ENCODE measurements at regions not wholly inside any gene's neighbourhood (a gene's known extent, or its start where the extent isn't known, plus 50 kb on each side); places are given as distances from the start of the nearest gene placed in this dataset.
"Not testable (repeated sequence)": the region's sequence is repeated elsewhere in the genome, so short reads cannot be mapped to it uniquely, and the experiment has no call there.

DNA sequence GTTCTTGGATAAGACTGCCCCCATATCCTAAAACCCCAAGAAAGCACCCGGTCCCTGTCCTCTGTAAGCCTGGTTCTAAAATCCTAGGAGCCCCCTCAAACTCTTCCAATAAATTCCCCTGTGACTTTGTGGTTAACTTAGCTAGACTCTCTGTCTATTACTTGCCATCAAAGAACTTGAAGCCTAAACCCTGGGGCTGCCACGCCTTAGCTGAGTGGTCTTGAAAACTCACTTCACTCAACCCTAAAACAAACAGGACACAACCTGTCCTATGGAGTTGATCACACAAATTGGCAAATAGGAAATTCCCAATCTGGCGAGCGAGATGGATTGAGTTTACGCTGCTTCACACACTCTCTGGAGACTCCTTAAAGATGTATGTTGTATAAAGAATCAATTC is 191.4 kb upstream of the SVIL start:
- DNase-seq (ENCODE audit: low spot score) = no peak

DNA sequence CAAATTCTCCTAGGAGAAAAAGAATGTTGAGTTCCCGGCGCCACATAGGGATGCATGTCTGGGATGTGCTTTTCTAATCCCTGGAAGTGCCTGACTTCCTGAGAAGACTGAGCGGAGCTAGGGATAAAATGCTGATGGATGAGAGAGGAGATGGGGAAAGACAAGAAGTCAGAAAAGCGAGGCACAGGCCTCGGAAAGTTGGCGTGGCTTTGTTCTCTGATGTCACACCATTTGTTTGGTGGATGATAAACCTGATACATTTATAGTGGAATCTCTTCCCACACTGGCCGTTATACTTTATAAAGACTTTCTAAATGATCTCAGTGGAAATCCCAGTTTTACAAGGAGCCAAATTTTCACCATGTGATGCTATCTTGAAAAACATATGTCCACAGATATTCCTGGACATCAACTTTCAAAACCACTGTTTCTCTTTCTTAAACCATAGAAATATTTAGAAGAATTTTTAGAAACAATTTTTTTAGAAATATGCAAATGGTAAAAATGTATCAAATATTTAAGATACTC is 188.8 kb upstream of the SVIL start:
- no peak for DNase-seq (ENCODE audit: low spot score)

DNA sequence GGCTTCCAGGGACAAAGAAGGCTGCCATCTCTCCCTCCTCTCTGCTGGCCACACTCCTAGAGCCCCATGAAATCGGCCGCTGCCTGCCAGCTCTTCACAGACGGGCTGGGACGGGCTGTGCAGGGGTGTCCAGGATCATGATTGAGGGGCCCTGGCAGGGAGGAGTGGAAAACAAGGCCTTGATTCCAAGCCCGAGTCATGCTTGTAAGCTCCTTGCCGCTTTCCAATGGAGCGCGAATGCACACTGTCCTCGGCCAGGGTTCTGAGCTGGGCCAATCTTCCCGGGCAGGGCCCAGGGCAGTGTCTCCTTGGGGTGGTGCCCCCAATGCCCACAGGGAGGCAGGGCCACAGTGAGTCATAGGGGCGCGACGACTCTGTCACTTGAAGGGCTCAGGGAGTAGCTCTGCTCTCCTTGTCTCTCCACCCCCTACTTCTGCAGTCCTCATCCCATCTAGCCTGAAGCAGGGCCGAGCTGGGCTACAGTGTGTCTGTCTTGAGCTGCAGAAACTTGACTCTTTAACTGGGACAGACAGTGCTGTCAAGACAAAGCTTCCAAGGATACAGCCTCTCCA is 186.2 kb upstream of the SVIL start:
- no peak for DNase-seq (ENCODE audit: low spot score)

DNA sequence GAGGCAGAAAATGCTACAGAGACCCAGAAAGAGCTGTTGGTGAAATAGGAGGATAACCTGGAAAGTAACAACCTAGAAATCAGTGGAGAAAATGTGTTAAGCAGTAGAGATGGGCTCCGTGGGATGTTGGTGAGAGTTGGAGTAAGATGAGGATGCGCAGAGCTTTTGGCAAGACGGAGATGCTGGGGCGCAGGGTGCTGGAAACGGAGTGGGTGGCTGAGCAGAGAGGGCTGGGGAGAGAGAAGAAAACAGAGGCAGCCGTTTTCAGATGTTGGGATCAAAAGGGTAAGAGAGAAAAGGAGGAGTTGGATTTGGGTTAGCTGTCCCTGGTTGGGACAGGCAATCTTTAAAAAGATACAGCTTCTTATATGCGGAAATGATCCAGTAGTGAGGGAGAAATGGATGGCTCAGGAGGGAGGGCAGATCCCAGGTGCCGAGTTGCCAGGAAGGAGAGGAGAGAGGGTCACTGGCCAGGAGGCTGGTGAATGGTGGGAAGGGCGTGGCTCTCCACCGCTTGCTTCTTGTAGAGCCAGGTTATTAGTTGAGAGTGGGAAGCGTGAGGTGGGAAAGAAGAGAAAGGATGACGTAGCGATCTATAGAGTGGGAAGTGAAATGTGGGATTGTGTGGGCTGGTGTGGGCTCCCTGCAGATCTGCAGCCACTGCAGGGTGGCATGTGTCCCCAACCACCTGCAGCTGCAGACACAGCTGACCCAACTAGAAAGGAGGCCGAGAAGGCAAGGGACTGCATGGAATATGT is 182.2 kb upstream of the SVIL start:
- DNase-seq (ENCODE audit: low spot score) = no peak

DNA sequence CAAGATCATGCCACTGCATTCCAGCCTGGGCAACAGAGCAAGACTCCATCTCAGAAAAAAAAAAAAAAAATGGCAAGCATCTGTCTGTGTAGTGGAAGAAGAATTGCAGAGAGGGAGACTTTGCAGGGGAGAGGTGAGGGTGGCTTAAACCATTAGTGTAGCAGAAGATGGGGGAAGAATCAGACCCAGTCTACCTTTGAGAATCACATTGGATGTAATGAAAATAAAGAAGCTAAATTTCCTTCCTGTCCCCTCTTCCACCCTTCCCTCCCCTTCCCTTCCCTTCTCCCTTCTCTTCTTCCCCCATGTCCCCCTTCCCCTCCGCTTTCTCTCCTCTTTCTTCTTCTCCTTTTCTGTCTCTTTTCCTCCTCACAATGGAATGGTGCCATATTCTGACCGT is 180.8 kb upstream of the SVIL start:
- no peak for DNase-seq (ENCODE audit: low spot score)

DNA sequence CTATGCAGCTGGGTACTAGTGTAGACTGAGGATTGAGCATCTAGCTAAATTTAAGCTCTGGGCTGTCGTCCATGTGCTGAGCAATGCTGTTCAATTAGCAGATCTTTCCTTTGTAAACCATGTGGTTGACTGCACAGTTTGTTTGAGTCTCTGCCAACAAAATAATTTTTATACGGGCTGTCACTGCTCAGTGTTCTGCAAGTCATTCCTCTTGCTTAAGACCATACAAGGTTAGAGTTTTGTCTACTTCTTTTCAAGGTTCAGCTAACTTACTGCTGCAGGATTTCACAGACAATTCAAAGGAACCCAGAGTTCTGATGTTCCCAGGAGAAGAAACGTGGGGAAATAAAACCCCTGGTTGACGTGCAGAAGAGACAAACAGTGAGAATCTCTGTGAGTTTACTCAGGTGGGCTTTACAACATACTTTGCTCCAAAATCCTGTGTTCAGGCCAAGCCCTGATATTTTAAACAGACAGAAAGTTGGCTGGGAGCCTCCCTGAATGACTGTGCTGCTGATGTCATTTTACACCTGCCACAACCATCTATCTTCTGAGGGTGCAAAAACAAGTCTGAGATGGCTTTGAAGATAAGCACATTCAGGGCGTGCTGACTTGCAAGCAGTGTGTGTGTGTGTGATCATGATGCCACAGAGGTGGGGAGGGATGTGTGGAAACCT is 177.1 kb upstream of the SVIL start:
- peak; percentile 23 for DNase-seq (ENCODE audit: low spot score)

DNA sequence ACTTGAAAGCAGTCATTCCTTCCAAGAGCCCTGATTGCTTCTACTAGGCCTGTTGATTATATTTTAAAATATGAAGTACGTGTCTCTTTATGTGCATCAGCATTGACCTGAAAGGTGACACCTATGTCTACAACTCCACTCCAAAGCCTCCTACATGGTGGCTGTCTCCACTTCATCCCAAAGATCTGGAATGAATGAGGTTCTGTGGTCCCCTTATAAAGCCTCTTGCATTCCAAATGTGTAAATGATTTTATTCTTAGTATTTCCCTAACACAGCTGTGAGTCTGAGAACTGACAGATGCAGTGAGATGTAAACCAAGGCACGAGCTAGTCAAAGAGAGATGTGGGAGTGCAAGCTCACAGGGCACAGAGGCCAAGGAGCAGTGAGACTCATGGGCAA is 176.0 kb upstream of the SVIL start:
- no peak for DNase-seq (ENCODE audit: low spot score)

DNA sequence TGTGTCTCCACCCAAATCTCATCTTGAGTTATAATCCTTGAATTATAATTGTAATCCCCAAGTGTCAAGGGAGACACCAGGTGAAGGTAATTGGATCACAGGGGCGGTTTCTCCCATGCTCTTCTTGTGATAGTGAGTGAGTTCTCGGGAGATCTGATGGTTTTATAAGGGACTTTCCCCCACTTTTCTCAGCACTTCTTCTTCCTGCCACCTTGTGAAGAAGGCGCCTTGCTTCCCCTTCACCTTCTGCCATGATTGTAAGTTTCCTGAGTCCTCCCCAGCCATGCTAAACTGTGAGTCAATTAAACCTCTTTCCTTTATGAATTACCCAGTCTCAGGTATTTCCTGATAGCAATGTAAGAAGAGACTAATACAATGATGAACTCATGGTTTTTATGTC is 175.5 kb upstream of the SVIL start:
- not testable (repeated sequence) for DNase-seq (ENCODE audit: low spot score)

DNA sequence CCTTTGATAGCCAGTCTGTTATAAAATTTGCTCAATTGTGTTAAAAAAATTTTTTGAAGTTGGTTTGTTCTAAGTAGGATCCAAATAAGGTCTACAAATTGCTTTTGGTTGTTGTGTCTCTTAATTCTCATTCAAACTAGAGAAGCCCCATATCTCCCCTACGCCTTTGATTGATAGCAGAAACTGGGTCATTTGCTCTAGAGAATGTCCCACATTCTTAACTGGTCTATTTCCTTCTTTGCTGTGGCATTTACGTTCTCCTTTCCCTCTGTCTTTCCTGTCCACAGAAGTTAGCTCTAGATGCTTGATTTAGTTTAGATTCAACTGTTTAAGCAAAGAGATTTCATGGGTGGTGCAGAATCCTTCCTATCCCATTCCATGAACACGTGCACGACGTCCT is 174.6 kb upstream of the SVIL start:
- DNase-seq (ENCODE audit: low spot score) = no peak

DNA sequence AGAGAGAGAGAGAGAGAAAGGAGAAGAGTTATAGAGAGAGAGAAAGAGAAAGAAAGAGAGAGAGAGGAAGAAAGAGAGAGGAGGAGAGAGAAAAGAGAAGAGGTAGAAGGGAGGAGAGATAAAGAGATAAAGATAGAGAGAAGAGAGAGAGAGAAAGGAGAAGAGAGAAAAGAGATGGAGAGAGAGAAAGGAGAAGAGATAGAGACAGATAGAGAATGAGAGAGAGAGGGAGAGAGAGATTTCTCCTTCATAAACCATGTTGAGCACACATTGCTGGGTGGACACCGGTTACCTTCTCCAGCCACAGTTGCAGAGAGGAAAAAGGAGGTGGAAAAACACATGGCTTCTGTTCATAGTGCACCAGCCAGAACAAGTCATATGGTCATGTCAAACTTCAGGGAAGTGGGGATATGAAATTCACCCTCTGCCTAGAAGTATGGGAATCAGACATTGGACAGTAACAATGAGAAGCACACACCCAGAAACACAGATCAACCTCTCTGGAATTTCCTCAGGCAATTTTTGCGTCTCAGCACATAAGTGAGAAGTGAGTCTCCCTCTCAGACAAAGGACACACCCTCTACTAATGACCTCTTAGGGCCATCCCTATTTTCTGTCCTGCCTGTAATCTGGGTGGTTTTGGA is 172.5 kb upstream of the SVIL start:
- no peak for DNase-seq (ENCODE audit: low spot score)

DNA sequence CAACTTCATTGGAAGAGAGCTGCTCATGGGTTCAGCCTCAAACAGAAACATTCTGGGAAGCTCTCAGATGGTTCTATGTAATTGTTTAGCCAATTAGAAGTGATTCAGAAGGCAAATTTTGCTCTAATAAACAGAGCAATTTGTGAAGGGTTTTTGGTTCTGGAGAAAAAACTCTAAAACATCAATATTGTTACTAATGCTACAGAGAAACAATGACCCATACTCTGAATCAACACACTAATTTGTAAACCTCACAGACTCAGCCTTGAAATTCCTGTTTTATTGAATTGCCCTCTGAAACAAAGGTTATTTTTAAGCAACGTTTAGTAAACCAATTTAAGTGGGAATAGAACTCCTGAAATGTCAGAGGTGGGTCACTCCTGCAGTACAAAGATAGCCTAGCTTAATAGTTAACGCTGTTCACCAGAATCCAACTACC is 171.6 kb upstream of the SVIL start:
- DNase-seq (ENCODE audit: low spot score) = no peak

DNA sequence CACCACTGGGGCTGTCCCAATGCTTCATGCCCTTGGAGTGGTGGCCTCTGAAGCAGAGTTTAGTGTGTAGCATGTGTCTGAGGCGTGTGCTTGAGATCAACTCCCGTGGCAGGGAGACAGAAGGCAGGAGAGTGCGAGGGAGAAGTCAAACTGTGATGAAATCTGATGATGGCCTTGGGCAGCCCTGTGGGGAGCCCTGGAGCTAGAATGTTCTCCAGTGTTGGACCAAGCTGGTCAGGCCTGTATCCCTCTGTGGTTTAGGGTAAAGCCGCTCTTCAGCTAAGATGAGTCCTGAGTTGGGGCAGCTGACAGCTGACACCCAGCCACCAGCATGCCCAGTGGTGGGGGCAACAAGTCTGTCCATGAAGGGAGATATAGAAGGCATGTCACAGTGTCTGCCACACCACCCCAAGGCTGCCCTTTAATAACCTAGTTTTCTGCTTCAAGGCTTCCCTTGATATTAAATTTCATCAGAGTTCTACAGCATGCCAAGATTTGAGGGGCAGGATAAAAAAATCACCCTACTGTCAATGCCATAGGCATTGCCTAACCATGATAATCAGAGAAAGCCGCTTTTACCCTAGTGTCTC is 170.5 kb upstream of the SVIL start:
- no peak for DNase-seq (ENCODE audit: low spot score)

DNA sequence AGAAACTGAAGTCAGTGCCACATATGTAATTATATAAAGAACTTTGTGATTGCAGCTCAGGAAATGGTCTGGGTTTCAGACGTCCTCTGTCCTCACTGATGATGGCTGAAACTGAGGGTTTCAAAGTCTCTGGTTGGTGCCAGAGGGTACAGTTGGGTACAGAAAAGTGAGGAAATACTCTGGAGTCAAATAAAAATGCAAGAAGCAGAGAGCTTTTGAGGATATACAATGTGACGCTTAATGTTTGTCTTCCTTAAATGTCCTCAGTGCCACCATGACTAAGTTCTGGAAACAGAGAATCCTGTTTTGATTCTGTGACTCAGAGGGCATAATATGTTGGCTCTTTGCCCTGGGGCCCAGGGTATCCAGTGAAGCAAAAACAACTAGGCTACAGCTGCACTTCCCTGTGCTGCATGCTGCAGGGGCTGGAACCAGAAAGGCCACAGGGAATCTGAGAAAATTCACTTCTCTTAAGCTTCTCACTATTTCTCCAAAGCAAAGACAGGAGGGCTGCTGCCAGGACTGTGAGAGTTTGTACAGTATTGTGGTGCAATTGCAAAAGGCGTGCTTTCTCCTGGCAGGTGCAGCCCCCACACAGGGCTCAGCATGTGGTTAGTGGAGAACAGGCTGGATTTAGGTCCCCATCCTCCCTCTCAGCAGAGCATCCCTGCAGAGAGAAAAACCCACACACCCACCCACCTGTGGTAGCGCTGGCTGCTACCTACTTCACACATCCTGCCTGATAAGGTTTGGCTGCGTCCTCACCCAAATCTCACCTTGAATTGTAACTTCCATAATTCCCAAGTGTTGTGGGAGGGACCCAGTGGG is 169.5 kb upstream of the SVIL start:
- peak; percentile 10 for DNase-seq (ENCODE audit: low spot score)

DNA sequence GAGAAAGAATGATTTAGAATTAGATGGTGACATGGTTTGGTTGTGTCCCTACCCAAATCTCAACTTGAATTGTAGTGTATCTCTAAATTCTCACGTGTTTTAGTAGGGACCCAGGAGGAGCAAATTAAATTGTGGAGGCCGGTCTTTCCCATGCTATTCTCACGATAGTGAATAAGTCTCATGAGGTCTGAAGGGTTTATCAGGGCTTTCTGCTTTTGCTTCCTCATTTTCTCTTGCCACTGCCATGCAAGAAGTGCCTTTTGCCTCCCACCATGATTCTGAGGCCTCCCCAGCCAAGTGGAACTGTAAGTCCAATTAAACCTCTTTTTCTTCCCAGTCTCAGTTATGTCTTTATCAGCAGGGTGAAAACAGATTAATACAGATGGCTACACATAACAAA is 167.4 kb upstream of the SVIL start:
- DNase-seq (ENCODE audit: low spot score) = no peak

DNA sequence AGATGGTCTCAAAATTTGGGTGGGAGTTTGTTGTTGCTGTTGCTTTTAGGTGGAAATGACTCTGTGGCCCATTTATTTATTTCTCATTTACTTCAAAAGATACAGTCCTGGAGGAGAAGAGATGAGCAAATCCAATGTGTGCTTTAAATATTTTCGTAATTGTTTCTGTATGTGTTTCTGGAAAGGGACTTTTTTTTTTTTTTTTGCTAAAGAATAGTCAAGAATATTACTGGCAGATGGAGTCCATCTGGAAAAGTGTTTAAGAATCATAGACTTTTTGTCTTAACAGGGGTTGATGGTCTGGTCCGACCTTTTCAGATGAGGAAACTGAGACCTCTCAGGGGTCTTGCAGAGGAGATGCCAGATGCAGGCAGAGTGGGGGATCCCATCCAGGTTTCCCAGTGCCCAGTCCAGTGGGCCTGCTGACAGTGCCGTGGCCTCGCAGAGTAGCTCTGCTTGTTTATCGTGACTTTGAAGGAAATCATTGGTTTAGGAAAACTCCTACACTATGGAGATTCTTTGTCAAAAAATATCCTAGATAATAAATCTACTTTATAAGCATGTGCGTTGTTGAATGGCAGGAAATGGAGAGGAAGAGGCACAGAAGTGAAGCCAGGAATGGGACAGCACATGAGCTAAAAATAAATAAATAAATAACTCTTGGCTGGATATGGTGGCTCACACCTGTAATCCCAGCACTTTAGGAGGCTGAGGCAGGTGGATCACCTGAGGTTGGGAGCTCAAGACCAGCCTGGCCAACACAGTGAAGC is 164.3 kb upstream of the SVIL start:
- DNase-seq (ENCODE audit: low spot score) = no peak

DNA sequence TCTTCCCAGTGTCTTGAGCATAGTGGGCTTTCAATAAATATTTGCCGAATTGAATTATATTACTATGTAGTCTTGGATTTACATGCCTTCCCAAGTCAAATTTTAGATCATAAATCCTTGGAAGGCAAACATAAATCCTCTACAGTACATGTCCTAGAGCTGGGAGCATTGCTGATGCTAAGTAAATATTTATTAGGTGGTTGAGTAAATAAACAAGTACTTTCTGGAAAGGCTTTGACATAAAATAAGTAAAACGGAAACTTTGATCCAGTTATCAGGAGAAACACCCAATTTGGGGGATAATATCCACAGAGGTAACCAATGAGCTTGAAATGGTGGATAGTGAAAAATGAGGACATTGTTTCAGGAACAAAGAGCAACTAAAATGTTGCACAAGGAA is 162.8 kb upstream of the SVIL start:
- no peak for DNase-seq (ENCODE audit: low spot score)

DNA sequence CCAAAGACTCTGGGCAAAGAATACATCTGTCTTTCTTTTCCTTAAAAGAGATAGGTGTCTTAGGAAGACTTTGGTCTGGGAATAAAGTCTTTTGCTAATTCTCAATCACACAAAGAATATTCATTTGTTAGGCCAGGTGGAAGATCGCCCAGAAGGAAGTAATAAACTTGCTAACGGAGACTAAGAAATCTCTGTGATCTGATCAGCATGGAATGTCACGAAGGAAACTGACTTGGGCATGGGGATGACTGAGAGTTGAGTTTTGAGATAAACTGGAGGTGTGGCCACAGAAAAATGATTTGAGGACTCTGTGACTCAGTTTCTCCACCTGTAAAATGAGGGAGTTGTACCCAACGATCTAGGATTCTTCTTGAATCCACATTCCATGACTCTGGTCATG is 161.1 kb upstream of the SVIL start:
- DNase-seq (ENCODE audit: low spot score) = no peak

DNA sequence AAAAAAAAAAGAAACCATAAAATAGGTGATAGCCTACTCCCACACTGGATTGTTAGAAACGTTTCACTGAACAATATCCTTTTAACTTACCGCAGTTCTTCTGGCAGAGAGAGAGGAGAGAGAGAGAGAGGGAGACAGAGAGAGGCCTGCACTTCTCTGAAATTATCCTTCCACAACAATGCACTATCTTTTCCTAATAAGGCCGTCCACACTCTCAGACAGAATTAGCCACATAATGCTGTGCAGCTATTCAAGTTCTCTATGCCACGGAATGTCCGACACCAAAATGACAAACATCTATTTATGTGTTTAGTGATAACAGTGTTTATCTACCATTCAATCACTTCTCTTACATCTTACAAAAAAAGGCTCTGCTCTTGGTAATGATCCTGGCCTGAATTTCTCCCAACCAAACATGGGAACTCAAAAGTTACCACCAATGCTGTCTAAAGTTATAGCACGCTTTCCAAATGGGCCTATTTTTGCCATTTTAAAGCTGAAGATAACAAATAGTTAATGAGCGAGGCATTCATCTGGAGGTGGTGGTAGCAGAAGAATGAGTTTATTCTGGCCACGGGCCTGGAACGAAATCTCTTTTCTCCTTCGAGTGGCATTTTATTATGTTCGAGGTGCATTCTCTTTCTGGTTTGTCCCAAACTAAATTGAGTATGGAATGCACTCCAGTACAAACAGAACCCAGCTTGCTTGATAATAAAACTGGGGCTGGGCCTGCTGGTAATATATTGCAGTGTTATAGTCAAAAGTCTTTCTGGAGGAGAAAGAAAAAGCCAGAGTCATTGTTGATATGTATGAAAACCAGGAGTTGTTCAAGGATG is 160.2 kb upstream of the SVIL start:
- no peak for DNase-seq (ENCODE audit: low spot score)

DNA sequence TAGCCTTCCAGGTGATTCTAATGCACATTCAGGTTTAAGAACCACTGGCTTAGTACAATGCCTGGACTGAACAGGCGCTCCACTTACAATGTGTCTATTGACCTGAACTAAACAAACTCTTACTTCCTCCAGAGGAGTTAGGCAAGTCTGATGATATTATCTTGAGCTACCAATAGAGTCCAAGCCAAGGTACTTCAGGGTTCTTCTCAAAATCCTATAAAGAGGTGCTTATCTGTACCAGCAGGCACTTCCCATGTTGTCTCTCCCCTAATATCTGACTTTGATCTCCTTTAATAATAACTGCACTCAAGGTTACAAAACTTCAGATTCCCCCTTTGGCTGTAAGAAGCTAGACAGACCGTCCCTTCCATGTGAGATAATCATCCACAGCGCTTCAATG is 157.0 kb upstream of the SVIL start:
- no peak for DNase-seq (ENCODE audit: low spot score)

DNA sequence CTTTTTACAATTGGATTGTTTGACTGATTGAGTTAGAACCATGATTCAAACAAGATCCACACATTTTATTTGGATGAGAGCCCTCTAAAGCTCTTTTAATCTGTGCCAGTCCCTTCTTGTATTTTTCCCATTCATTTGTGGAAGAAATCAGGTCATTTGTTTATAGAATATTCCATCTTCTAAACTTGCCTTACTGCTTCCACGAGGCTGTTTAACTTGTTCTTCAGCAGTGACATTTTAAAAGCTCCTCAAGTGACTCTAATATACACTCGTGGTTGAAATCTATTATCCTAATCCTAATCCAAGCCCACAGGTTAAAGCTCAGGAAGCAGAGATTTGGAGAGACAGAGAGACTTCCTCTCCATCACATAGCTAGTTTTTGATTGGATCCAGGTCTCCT is 155.4 kb upstream of the SVIL start:
- no peak for DNase-seq (ENCODE audit: low spot score)
